Mucosa of descending colon (tissue), 3 donors: ENCODE measurements at regions not wholly inside any gene's neighbourhood (a gene's known extent, or its start where the extent isn't known, plus 50 kb on each side); places are given as distances from the start of the nearest gene placed in this dataset.

Experiments
- ATAC-seq: fragments of 200-7000 bp; cut with Tn5 transposase; one replicate; pipeline ENCODE4 v1.9.1; 2020; ENCODE audit warnings: mild to moderate bottlenecking, moderate library complexity
- DNase-seq, 3 donors: peaks; one replicate each; pipeline ENCODE4 v3.0.0-alpha.2; 2020
- H3K36me3 ChIP-seq: fragments of 200-600 bp; one replicate; pipeline ENCODE4 v1.8.0; 2021; ENCODE audit warnings: low read depth, mild to moderate bottlenecking
- H3K4me1 ChIP-seq: fragments of 200-600 bp; one replicate; pipeline ENCODE4 v1.8.0; 2021; ENCODE audit warnings: low read depth, mild to moderate bottlenecking
- H3K4me3 ChIP-seq: fragments of 200-600 bp; one replicate; pipeline ENCODE4 v1.8.0; 2021; ENCODE audit warnings: mild to moderate bottlenecking
- H3K9me3 ChIP-seq: fragments of 200-600 bp; one replicate; pipeline ENCODE4 v1.8.0; 2021; ENCODE audit warnings: mild to moderate bottlenecking
- CTCF ChIP-seq: fragments of 200-600 bp; IDR thresholded peaks from one replicate; pipeline ENCODE4 v1.8.0; 2022; ENCODE audit warnings: antibody characterized with exemption, mild to moderate bottlenecking
- intact Hi-C, 2 donors: fragments of 100-400 bp; cut with DNase I in 1 of 2; cut with micrococcal nuclease in 1 of 2; formaldehyde crosslinking; loops; one replicate each; pipeline versions ENCODE4 v1.11.0 to v1.11.1; 2022; cut with DNase I, micrococcal nuclease
- donor health status: DM: no; HTN: no; CAD: no; lungs with moderate emphysema.
- donor health status: DM: no; HTN: no; CAD: no.
- donor health status: DM: no; HTN: yes; CAD: no.

DNA sequence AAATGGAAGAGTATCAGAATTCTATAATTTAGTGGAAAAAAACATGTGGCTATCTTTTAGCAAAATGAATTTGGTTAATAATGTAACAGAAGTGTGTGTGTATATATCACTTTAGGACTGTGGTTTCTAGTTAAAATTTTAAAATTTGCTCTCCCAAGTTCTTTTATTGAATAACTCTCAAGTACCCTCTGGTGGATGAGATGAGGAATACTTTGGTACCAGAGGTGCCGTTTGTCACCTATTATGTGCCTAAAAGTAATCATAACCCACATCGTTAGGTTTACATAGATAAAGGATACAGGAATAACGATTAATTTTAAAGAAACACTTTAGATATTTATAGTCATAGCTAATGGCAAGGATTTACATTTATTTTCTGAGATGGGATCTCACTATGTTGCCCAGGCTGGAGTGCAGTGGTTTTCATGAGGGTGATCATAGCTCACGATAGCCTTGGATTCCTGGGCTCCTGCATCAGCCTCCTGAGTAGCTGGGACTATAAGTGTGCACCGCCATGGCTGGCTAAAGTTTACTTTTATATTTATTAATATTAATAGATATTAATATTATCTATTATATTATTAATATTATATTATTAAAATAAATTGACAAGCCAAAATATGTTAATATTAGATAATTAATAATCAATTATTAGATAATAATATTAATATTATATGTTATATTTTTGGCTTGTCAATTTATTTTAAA, 66.7 kb upstream of the CAPRIN1 start:
- Histone ChIP-seq H3K4me1 (no peaks in the 10 kb centered on the region), H3K4me3 (no peak overlapping the region), H3K36me3 (no peaks in the 10 kb centered on the region), H3K9me3 (no peaks in the 10 kb centered on the region)
- intact Hi-C loops: no loop called here
- DNase-seq: no peak
- no peak for ATAC-seq
- TF ChIP-seq CTCF: no peak

DNA sequence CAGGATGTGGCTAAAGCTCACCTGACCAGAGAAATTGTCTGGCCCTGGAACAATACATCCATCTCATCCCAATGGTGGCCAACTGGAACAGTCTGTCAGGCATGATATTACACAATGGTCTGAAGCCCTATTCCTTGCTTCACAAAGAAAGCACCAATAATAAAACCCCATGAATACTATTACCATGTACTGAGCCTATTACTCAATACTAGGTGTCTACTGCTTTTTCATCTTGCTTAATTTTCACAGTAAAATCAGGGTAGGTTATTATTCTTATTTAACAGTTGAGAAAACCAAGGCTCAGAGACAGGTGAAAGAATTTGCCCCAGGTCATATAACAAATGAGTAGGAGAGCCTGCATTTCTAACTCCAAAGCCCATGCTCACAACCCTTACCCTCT, 68.9 kb upstream of the CAPRIN1 start:
- TF ChIP-seq CTCF: no peak
- intact Hi-C loops: no loop called here
- no peaks in the 10 kb centered on the region for H3K4me1 ChIP-seq
- ATAC-seq (no peak), DNase-seq (no peak)
- H3K36me3 ChIP-seq: no peaks in the 10 kb centered on the region
- H3K9me3 ChIP-seq: no peaks in the 10 kb centered on the region
- H3K4me3 ChIP-seq: no peak overlapping the region

DNA sequence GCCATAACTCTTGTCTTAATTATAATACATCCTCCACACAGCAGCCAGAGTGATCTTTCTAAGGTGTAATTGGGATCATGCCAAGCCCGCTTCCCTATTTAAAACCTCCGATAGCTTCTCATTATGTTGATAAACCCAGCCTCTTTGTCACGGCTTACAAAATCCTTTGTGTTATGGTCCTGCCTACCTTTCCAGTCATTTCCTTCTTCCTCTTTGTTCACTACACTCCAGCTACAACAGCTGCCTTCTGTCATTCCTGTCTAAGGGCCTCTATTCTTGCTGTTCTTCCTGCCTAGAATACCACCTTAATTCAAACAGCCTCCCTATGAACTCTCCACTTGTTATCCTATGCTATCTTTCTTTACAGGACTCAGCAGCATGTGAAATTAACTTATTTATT, 70.6 kb upstream of the CAPRIN1 start:
- TF ChIP-seq CTCF: no peak
- peak; percentile 70 for ATAC-seq
- H3K36me3 ChIP-seq: no peaks in the 10 kb centered on the region

DNA sequence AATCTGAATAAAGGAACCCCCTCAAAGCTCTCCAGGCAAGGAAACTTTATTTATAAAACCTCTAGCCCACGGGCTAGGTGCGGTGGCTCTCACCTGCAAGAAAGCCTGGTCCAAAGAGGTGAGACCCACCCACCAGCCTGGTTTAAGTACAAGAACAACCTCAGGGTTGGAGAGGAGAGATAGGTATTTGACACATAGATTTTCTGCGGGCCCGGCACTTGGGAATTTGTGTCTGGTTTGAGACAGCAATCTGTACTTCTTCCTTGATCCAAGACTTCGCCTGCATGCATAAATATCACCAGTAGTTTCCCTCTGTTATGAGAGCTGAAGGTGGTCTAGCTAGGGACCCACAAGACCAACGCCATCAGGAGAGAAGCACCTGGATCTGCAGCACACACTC, 73.2 kb upstream of the CAPRIN1 start:
- H3K9me3 ChIP-seq: no peaks in the 10 kb centered on the region
- no peaks in the 10 kb centered on the region for H3K36me3 ChIP-seq
- ATAC-seq (no peak), DNase-seq (no peak)
- no peak overlapping the region for H3K4me3 ChIP-seq
- TF ChIP-seq CTCF: no peak
- intact Hi-C loops: loop anchor here (10.0 kb wide), 2 partner anchors 114 to 124 kb away; no protein-coding TSS in a partner anchor
- no peaks in the 10 kb centered on the region for H3K4me1 ChIP-seq

More for the DNA sequence above, 70.6 kb upstream of the CAPRIN1 start:
- Histone ChIP-seq H3K4me3 (no peak overlapping the region), H3K9me3 (no peaks in the 10 kb centered on the region), H3K4me1 (no peaks in the 10 kb centered on the region)
- DNase-seq: no peak
- intact Hi-C loops: no loop called here

- intact Hi-C loops: loop anchor here (10.0 kb wide), 2 partner anchors 113 to 123 kb away; no protein-coding TSS in a partner anchor
- H3K4me1 ChIP-seq: no peaks in the 10 kb centered on the region
- DNase-seq (no peak), ATAC-seq (no peak)
- no peak for TF ChIP-seq CTCF
- H3K4me3 ChIP-seq: no peak overlapping the region
- no peaks in the 10 kb centered on the region for H3K36me3 ChIP-seq
- no peaks in the 10 kb centered on the region for H3K9me3 ChIP-seq
These were observed 73.9 kb upstream of the CAPRIN1 start for GRCh38 chr11:33977676-33978075.
